ENCODE measurements at regions not wholly inside any gene's neighbourhood (a gene's known extent, or its start where the extent isn't known, plus 50 kb on each side); places are given as distances from the start of the nearest gene placed in this dataset.
"Not testable (repeated sequence)": the region's sequence is repeated elsewhere in the genome, so short reads cannot be mapped to it uniquely, and the experiment has no call there.

DNA sequence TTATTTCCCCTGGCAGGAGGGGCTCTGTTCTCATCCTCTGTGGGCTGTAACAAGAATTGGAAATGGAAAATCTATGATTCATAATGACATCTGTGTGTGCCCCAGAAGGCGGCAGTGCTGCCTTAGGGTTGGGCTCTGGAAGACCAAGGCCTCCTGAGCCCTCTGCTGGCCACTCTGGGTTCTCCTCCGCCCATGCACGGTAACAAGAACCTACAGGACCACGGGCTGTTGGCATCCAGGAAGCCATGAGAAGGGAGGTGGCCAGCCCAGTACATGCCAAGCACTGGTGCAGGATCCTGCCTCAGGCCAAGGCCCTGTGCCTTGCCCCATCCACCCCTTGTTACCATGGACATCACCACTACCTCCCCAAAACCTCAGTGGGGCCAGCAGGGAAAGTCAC, 454.2 kb downstream of the TP53TG3F start:
- H3K27ac ChIP-seq; H3K27me3 ChIP-seq; H3K4me1 ChIP-seq; intact Hi-C loops (cut with DNase I); ATAC-seq; H3K9me3 ChIP-seq; H3K4me3 ChIP-seq; H3K36me3 ChIP-seq (replicated peaks in 1 of 2; ENCODE audit: insufficient read depth in 1 of 2, low read depth in 2 of 2): not testable (repeated sequence)
- WGBS, 2 donors, result 33% methylated on average over 3 of the region's 4 CpGs; no CpG with 5 or more reads in 1 of the 2 donors
- peak in 1 of 4 donors; percentile 11 for DNase-seq

DNA sequence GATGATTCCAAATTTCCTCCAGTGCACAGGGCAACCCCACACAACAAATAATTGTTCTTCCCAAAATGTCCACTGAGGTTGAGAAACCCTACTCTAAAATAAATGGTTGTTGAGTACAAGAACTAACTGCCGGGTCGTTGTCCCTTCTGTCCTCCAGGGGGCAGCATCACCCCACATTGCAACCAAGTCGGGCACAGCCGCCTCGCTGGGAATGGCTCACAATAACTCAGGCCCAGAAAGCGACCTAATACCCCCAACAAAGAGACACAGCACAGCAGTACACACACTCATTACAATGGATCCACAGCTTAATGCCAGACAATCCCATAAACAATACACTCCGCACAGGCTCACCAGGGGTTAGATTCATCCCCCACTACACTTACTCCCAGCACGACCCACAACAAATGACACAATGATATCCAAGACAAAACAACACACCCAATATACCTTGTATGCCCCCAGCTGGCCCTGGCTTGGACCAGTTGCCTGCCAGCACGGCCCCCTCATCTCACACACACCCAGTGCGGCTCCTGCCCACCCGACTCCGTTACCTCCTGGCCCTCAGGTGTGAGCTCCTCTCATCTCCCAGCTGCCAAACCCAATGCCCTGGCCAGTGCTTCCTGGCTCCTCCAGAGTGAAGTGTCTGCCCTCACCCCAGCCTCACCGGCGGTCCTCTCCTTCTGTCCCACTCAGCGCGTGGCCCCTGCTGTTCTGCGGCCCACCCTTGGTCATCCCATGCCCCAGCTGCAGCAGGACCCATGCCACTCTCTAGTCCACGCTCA, 461.5 kb downstream of the TP53TG3F start:
- 16% methylated on average over 5 of the region's 18 CpGs; no CpG with 5 or more reads in 1 of the 2 donors for WGBS, 2 donors
- H3K27ac ChIP-seq; ATAC-seq; DNase-seq; H3K4me3 ChIP-seq; H3K4me1 ChIP-seq; H3K27me3 ChIP-seq; H3K9me3 ChIP-seq; intact Hi-C loops (cut with DNase I); H3K36me3 ChIP-seq (replicated peaks in 1 of 2; ENCODE audit: insufficient read depth in 1 of 2, low read depth in 2 of 2): not testable (repeated sequence)

DNA sequence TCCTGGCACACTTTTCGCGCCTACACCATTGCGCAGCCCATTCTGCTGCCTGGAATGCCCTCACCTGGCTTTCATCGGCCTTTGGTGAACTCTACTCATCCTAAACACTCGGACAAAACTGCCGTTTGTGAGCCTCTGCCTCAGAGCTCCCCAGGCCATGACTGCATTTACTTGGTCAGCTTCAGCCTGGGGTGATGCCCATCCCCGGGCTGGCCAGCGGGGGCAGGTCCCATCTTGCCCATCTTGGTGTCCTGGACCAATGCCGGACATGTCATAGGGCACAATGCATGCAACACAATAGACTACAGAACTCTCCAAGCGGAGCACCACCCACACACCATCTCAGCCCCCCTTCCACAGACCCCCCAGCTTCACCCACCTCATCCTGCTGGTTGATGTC, 463.5 kb downstream of the TP53TG3F start:
- H3K4me1 ChIP-seq; ATAC-seq; H3K4me3 ChIP-seq; H3K9me3 ChIP-seq; H3K36me3 ChIP-seq (replicated peaks in 1 of 2; ENCODE audit: insufficient read depth in 1 of 2, low read depth in 2 of 2); intact Hi-C loops (cut with DNase I); H3K27ac ChIP-seq; H3K27me3 ChIP-seq; DNase-seq: not testable (repeated sequence)
- 59 to 63% methylated on average over 6 to 9 of the region's 10 CpGs for WGBS, 2 donors

DNA sequence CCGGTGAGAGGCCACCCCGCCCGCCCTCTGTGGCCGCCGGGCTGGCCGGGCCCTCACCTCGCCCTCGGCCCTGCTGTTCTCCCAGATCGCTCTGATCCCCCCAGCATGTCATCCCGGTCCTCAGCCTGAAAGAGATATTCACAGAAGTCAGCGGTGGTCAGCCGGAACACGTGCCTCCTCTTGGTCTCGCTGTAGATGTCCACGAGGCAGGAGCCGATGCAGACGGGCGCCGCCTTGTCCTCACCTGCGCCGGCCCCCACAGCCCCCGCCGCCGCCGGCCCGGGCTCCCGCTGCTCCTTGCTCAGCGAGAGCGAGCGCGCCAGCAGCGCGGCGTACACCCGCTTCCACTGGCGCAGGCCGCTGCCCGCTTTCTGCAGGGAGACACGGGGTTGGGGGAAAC, 468.6 kb downstream of the TP53TG3F start:
- 85% methylated on average over 4 of the region's 39 CpGs; no CpG with 5 or more reads in 1 of the 2 donors for WGBS, 2 donors
- H3K27me3 ChIP-seq; DNase-seq; H3K4me3 ChIP-seq; H3K4me1 ChIP-seq; H3K36me3 ChIP-seq (replicated peaks in 1 of 2; ENCODE audit: insufficient read depth in 1 of 2, low read depth in 2 of 2); H3K9me3 ChIP-seq; H3K27ac ChIP-seq; ATAC-seq; intact Hi-C loops (cut with DNase I): not testable (repeated sequence)

DNA sequence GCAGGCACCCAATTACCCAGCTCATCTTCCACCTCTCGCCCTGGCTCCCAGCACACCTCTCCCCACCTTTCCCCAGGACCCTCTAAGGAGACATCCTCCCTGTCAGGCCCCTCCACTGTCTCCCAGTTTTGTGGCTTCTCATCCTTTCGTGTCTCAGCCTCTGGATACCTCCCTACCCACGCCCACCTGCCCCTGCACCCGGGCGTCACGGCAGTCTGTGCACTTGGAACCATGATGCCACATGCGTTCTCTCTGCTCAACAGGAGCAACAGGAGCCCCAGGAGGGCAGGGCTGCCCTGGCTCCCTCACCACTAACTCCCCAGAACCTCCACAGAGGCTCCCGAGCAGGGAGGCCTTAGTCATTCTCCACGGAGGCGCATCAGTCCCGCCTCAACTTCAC, 472.8 kb downstream of the TP53TG3F start:
- not testable (repeated sequence) for DNase-seq, ATAC-seq
- WGBS, 2 donors, result 57% methylated on average over 4 of the region's 11 CpGs; no CpG with 5 or more reads in 1 of the 2 donors

DNA sequence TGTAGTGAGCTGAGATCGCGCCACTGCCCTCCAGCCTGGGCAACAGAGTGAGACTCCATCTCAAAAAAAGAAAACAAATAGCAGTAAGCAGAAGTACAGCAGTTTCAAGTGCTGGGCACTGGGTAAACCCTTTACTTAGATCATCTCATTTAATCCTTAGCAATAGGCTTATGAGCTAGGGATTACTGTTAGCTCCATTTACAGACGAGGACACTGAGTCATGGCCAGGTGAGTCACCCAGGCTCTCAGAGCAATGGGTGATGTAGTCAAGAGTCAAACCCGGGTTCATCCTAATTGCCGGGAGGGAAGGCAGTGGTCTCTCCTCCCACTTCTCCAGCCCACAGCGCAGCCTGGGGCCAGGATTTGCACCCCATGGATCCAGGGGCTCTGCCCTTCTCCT, 473.6 kb downstream of the TP53TG3F start:
- H3K4me1 ChIP-seq; H3K4me3 ChIP-seq; intact Hi-C loops (cut with DNase I); H3K27ac ChIP-seq; H3K27me3 ChIP-seq; DNase-seq; H3K36me3 ChIP-seq (replicated peaks in 1 of 2; ENCODE audit: insufficient read depth in 1 of 2, low read depth in 2 of 2); H3K9me3 ChIP-seq; ATAC-seq: not testable (repeated sequence)
- 25% methylated on average over 4 of the region's 6 CpGs; no CpG with 5 or more reads in 1 of the 2 donors for WGBS, 2 donors

More for the DNA sequence above, 472.8 kb downstream of the TP53TG3F start:
- H3K27me3 ChIP-seq; H3K4me1 ChIP-seq; H3K4me3 ChIP-seq; H3K27ac ChIP-seq; H3K36me3 ChIP-seq (replicated peaks in 1 of 2; ENCODE audit: insufficient read depth in 1 of 2, low read depth in 2 of 2); intact Hi-C loops (cut with DNase I); H3K9me3 ChIP-seq: not testable (repeated sequence)

DNA sequence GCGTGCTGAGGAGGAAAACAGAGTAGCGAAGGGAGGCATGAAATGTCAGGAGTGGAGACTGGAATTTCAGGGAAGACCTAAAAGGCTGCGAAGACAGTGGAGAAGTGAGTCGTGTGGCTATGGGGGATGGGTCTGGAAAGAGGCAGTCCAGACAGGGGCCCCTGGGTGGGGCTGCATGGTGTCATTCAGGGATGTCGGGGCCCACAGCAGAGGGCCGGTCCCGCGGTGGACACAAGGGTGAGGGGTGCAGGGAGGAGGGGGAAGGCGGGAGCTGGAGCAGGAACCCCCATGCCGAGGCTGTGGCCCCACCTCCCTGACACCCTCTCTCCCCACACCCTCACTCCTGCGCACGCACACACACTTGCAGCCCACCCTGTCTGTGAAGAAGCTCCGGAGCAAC, 476.4 kb downstream of the TP53TG3F start:
- H3K9me3 ChIP-seq; H3K27me3 ChIP-seq; DNase-seq; H3K36me3 ChIP-seq (replicated peaks in 1 of 2; ENCODE audit: insufficient read depth in 1 of 2, low read depth in 2 of 2); H3K27ac ChIP-seq; intact Hi-C loops (cut with DNase I); ATAC-seq; H3K4me1 ChIP-seq; H3K4me3 ChIP-seq: not testable (repeated sequence)
- WGBS, 2 donors, result 79 to 81% methylated on average over 8 to 12 of the region's 13 CpGs

DNA sequence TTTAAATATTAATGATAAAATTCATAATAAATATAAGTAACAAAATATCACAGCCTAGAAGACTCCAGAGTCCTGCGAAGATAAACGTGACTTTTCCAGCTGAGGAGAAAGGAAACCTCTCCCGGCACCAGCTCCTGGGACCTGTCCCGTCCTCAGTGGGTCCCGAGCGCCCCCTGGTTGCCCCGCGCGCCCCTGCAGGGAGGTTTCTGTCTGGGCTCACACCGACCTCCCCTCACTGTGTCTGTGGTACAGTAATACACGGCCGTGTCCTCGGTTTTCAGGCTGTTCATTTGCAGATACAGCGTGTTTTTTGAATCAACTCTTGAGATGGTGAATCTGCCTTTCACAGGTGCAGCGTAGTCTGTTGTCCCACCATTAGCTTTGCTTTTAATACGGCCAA, 478.7 kb downstream of the TP53TG3F start:
- WGBS, 2 donors, result 18% methylated on average over 8 of the region's 16 CpGs; no CpG with 5 or more reads in 1 of the 2 donors
- not testable (repeated sequence) for H3K4me1 ChIP-seq, H3K27ac ChIP-seq

DNA sequence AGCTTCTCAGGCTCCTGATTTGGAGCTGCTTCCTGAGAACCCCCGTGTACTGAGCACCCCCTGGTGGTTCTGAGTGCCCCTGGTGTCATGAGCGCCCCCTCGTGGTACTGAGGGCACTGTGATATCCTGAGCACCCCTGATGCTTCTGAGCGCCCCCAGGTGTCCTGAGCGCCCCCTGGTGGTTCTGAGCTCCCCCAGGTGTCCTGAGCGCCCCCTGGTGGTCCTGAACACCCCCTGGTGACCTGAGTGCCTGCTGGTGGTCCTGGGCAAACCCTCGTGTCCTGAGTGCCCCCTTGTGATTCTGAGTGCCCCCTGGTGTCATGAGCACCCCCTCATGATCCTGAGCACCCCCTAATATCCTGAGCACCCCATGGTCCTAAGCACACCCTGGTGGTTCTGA, 502.1 kb downstream of the TP53TG3F start:
- H3K4me1 ChIP-seq; H3K9me3 ChIP-seq; H3K4me3 ChIP-seq; H3K27ac ChIP-seq; H3K27me3 ChIP-seq; DNase-seq; H3K36me3 ChIP-seq (replicated peaks in 1 of 2; ENCODE audit: insufficient read depth in 1 of 2, low read depth in 2 of 2); ATAC-seq; intact Hi-C loops (cut with DNase I): not testable (repeated sequence)
- WGBS, 2 donors, result no CpG with 5 or more reads among the region's 7 CpGs
- TF ChIP-seq, protein P1, sequence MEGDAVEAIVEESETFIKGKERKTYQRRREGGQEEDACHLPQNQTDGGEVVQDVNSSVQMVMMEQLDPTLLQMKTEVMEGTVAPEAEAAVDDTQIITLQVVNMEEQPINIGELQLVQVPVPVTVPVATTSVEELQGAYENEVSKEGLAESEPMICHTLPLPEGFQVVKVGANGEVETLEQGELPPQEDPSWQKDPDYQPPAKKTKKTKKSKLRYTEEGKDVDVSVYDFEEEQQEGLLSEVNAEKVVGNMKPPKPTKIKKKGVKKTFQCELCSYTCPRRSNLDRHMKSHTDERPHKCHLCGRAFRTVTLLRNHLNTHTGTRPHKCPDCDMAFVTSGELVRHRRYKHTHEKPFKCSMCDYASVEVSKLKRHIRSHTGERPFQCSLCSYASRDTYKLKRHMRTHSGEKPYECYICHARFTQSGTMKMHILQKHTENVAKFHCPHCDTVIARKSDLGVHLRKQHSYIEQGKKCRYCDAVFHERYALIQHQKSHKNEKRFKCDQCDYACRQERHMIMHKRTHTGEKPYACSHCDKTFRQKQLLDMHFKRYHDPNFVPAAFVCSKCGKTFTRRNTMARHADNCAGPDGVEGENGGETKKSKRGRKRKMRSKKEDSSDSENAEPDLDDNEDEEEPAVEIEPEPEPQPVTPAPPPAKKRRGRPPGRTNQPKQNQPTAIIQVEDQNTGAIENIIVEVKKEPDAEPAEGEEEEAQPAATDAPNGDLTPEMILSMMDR (IDR thresholded peaks at IDR 0.05), result peak in 2 of 7 experiments; percentile 18 to 23

More for the DNA sequence above, 478.7 kb downstream of the TP53TG3F start:
- H3K27me3 ChIP-seq; ATAC-seq; H3K4me3 ChIP-seq; H3K36me3 ChIP-seq (replicated peaks in 1 of 2; ENCODE audit: insufficient read depth in 1 of 2, low read depth in 2 of 2); H3K9me3 ChIP-seq; intact Hi-C loops (cut with DNase I): not testable (repeated sequence)
- DNase-seq, result peak in 2 of 4 donors; percentile 1 to 8

DNA sequence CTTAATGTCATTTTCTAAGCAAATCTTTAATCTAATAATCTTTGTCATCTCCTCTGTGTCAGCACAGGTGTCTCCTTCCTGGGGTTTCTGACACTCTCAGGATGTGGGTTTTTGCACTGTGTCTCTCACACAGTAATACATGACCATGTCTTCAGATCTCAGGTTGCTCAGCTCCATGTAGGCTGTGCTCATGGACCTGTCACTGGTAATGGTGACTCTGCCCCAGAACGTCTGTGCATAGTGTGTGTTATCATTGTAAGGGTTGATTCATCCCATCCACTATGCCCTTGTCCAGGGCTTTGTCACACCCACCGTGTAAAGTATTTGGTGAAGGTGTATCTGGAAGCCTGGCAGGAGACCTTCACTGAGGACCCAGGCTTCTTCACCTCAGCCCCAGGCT, 506.1 kb downstream of the TP53TG3F start:
- H3K27me3 ChIP-seq; H3K4me3 ChIP-seq; H3K4me1 ChIP-seq; intact Hi-C loops (cut with DNase I); ATAC-seq; H3K9me3 ChIP-seq; H3K27ac ChIP-seq; H3K36me3 ChIP-seq (replicated peaks in 1 of 2; ENCODE audit: insufficient read depth in 1 of 2, low read depth in 2 of 2); DNase-seq: not testable (repeated sequence)
- WGBS, 2 donors, result no CpG with 5 or more reads among the region's 2 CpGs

DNA sequence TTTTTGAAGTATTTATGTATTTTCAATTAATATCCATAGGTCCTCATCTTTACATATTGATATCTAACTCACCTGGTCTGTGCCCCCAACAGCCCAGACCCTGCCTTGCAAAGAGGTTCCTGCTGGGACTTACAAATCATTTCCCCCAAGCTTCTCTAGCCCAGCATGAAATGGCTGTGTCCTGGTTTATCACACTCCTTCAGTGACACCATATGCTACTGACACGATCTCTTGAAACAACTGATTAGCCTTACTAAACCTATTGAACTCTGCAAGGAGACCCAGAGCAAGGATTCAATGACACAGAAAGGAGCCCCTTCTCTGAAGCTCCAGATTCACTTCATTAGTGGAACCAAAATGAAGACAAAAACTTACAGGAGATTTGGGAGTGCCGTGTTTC, 507.4 kb downstream of the TP53TG3F start:
- H3K4me3 ChIP-seq; H3K27me3 ChIP-seq; intact Hi-C loops (cut with DNase I); H3K4me1 ChIP-seq; DNase-seq; ATAC-seq; H3K9me3 ChIP-seq; H3K36me3 ChIP-seq (replicated peaks in 1 of 2; ENCODE audit: insufficient read depth in 1 of 2, low read depth in 2 of 2); H3K27ac ChIP-seq: not testable (repeated sequence)
- WGBS, 2 donors, result 20 to 64% methylated on average over 1 of the region's 2 CpGs
